ENCODE measurements at regions not wholly inside any gene's neighbourhood (a gene's known extent, or its start where the extent isn't known, plus 50 kb on each side); places are given as distances from the start of the nearest gene placed in this dataset.

GRCh38 chr2:118470297-118470696 is 377.2 kb downstream of the EN1 start:
- H3K27me3 ChIP-seq (replicated peaks; ENCODE audit: control insufficient read depth, insufficient read depth, low read length), result peaks cover 6% of the 10 kb centered on the region

GRCh38 chr2:118469103-118469502 is 378.3 kb downstream of the EN1 start:
- H3K27me3 Mint-ChIP-seq (ENCODE audit: insufficient read depth, unreplicated experiment), result peaks cover 34% of the 10 kb centered on the region

More at GRCh38 chr2:118470297-118470696, 377.2 kb downstream of the EN1 start:
- Mint-ChIP-seq H3K36me3 (ENCODE audit: insufficient read depth, unreplicated experiment) (no peaks in the 10 kb centered on the region), H3K27ac (ENCODE audit: unreplicated experiment) (no peak overlapping the region), H3K27me3 (ENCODE audit: insufficient read depth, unreplicated experiment) (peaks cover 36% of the 10 kb centered on the region), H3K9me3 (ENCODE audit: unreplicated experiment) (no peaks in the 10 kb centered on the region), H3K4me1 (ENCODE audit: low read depth, unreplicated experiment) (no peaks in the 10 kb centered on the region), H3K4me3 (ENCODE audit: unreplicated experiment) (no peak overlapping the region)
- no peak for TF ChIP-seq CTCF (IDR thresholded peaks at IDR 0.05; ENCODE audit: insufficient read depth in 1 of 2, low read depth in 1 of 2, low read length in 1 of 2, severe bottlenecking in 1 of 2, unreplicated experiment in 1 of 2)
- no TSS peak for BruUV-seq (replicated peaks)
- intact Hi-C loops (cut with micrococcal nuclease; ENCODE audit: unreplicated experiment), result no loop called here
- Histone ChIP-seq H3K36me3 (ENCODE audit: control insufficient read depth, insufficient read depth, low read length) (no peaks in the 10 kb centered on the region), H3K4me3 (ENCODE audit: low read depth, low read length) (no peak overlapping the region), H3K9me3 (no peaks in the 10 kb centered on the region), H3K4me1 (no peaks in the 10 kb centered on the region)
- POLR2A ChIA-PET, result no interaction called here
- CTCF ChIA-PET, result no interaction called here
- DNase-seq, result no peak

GRCh38 chr2:118464546-118465265 is 376.4 kb downstream of the INSIG2 start:
- Histone ChIP-seq H3K4me3 (ENCODE audit: low read depth, low read length) (no peak overlapping the region), H3K36me3 (ENCODE audit: control insufficient read depth, insufficient read depth, low read length) (no peaks in the 10 kb centered on the region), H3K27me3 (replicated peaks; ENCODE audit: control insufficient read depth, insufficient read depth, low read length) (no peaks in the 10 kb centered on the region; the same call in none of the 2 replicates), H3K4me1 (no peaks in the 10 kb centered on the region), H3K9me3 (no peaks in the 10 kb centered on the region)
- Mint-ChIP-seq H3K27ac (ENCODE audit: unreplicated experiment) (no peak overlapping the region), H3K36me3 (ENCODE audit: insufficient read depth, unreplicated experiment) (no peaks in the 10 kb centered on the region), H3K4me1 (ENCODE audit: low read depth, unreplicated experiment) (no peaks in the 10 kb centered on the region), H3K4me3 (ENCODE audit: unreplicated experiment) (no peak overlapping the region), H3K9me3 (ENCODE audit: unreplicated experiment) (no peaks in the 10 kb centered on the region), H3K27me3 (ENCODE audit: insufficient read depth, unreplicated experiment) (peaks cover 30% of the 10 kb centered on the region)
- no peak for DNase-seq
- BruUV-seq (replicated peaks), result no TSS peak
- intact Hi-C loops (cut with micrococcal nuclease; ENCODE audit: unreplicated experiment), result no loop called here
- ChIA-PET POLR2A (no interaction called here), CTCF (no interaction called here)
- no peak for TF ChIP-seq CTCF (IDR thresholded peaks at IDR 0.05; ENCODE audit: insufficient read depth in 1 of 2, low read depth in 1 of 2, low read length in 1 of 2, severe bottlenecking in 1 of 2, unreplicated experiment in 1 of 2)

More at GRCh38 chr2:118469103-118469502, 378.3 kb downstream of the EN1 start:
- Mint-ChIP-seq H3K36me3 (ENCODE audit: insufficient read depth, unreplicated experiment) (no peaks in the 10 kb centered on the region), H3K9me3 (ENCODE audit: unreplicated experiment) (no peaks in the 10 kb centered on the region), H3K4me1 (ENCODE audit: low read depth, unreplicated experiment) (no peaks in the 10 kb centered on the region), H3K27ac (ENCODE audit: unreplicated experiment) (no peak overlapping the region), H3K4me3 (ENCODE audit: unreplicated experiment) (no peak overlapping the region)
- no peak for TF ChIP-seq CTCF (IDR thresholded peaks at IDR 0.05; ENCODE audit: insufficient read depth in 1 of 2, low read depth in 1 of 2, low read length in 1 of 2, severe bottlenecking in 1 of 2, unreplicated experiment in 1 of 2)
- Histone ChIP-seq H3K4me1 (no peaks in the 10 kb centered on the region), H3K36me3 (ENCODE audit: control insufficient read depth, insufficient read depth, low read length) (no peaks in the 10 kb centered on the region), H3K9me3 (no peaks in the 10 kb centered on the region), H3K27me3 (replicated peaks; ENCODE audit: control insufficient read depth, insufficient read depth, low read length) (peaks cover 2% of the 10 kb centered on the region), H3K4me3 (ENCODE audit: low read depth, low read length) (no peak overlapping the region)
- no TSS peak for BruUV-seq (replicated peaks)
- intact Hi-C loops (cut with micrococcal nuclease; ENCODE audit: unreplicated experiment), result no loop called here
- DNase-seq, result no peak
- ChIA-PET CTCF (no interaction called here), POLR2A (no interaction called here)

All from Caco-2 (cell line).